ENCODE measurements at regions not wholly inside any gene's neighbourhood (a gene's known extent, or its start where the extent isn't known, plus 50 kb on each side); places are given as distances from the start of the nearest gene placed in this dataset.

GRCh38 chr4:126553248-126553647 lies 1079.5 kb upstream of the INTU start:
- TF ChIP-seq CTCF (conservative IDR thresholded peaks at IDR 0.05 in 1 of 2, IDR thresholded peaks at IDR 0.05 in 1 of 2; ENCODE audit: low read depth in 1 of 2, low read length in 2 of 2): no peak
- TF ChIP-seq EZH2 (IDR thresholded peaks at IDR 0.05; ENCODE audit: low read length, missing control alignments): no peak

Measured in fibroblast of lung (primary cell).